Calu3 (cell line): ENCODE measurements at regions not wholly inside any gene's neighbourhood (a gene's known extent, or its start where the extent isn't known, plus 50 kb on each side); places are given as distances from the start of the nearest gene placed in this dataset.

Experiments used
- BruUV-seq: library from RNA; stranded (reverse); fragments of 400-500 nt; replicated peaks from 2 replicates; lab custom pipeline; 2021; lab: Mats Ljungman, UMichigan
- CTCF ChIA-PET: fragments of 300-600 bp; sonication (Branson Sonifier 250); formaldehyde crosslinking; loops from one replicate; lab custom pipeline; 2022; ENCODE audit warnings: antibody characterized with exemption; lab: Charles Lee
- DNase-seq: peaks from one replicate; pipeline ENCODE4 v3.0.0; 2022
- H3K27ac Mint-ChIP-seq: one replicate; pipeline ENCODE4 v1.8.0; 2022; ENCODE audit warnings: mixed read lengths; ENCODE audit not compliant: unreplicated experiment
- H3K27me3 Mint-ChIP-seq: one replicate; pipeline ENCODE4 v1.8.0; 2022; ENCODE audit warnings: mixed read lengths; ENCODE audit not compliant: unreplicated experiment
- H3K36me3 Mint-ChIP-seq: one replicate; pipeline ENCODE4 v1.8.0; 2022; ENCODE audit warnings: mild to moderate bottlenecking, moderate library complexity, mixed read lengths; ENCODE audit not compliant: insufficient read depth, unreplicated experiment
- H3K4me1 Mint-ChIP-seq: one replicate; pipeline ENCODE4 v1.8.0; 2022; ENCODE audit warnings: mild to moderate bottlenecking, low read depth, mixed read lengths; ENCODE audit not compliant: unreplicated experiment
- H3K4me3 Mint-ChIP-seq: one replicate; pipeline ENCODE4 v1.8.0; 2022; ENCODE audit warnings: mild to moderate bottlenecking, low read depth, moderate library complexity, mixed read lengths; ENCODE audit not compliant: unreplicated experiment
- H3K9me3 Mint-ChIP-seq: one replicate; pipeline ENCODE4 v1.8.0; 2022; ENCODE audit warnings: low read depth, mixed read lengths; ENCODE audit not compliant: unreplicated experiment
- CTCF ChIP-seq: fragments of 200-600 bp; IDR thresholded peaks from one replicate; pipeline ENCODE4 v1.8.0; 2022; ENCODE audit warnings: antibody characterized with exemption; ENCODE audit not compliant: unreplicated experiment
- intact Hi-C: fragments of 100-400 bp; cut with micrococcal nuclease; formaldehyde crosslinking; loops from one replicate; pipeline ENCODE4 v1.10.0; 2022; ENCODE audit not compliant: unreplicated experiment

- CTCF ChIA-PET = interaction anchor here (0.9 kb wide), 1 partner anchor 17 kb away, joined by 3 read pairs; no protein-coding TSS in a partner anchor
- no TSS peak for BruUV-seq
- peak overlapping the region; percentile 81 for H3K27ac Mint-ChIP-seq
- no peak for TF ChIP-seq CTCF
- no peaks in the 10 kb centered on the region for H3K4me1 Mint-ChIP-seq
- H3K9me3 Mint-ChIP-seq = no peaks in the 10 kb centered on the region
- no peak for DNase-seq
- intact Hi-C loops = loop anchor here (2.0 to 10.0 kb wide), 2 partner anchors 146 to 250 kb away; no protein-coding TSS in a partner anchor
- H3K27me3 Mint-ChIP-seq = no peaks in the 10 kb centered on the region
- H3K36me3 Mint-ChIP-seq = peaks cover 5% of the 10 kb centered on the region
- no peak overlapping the region for H3K4me3 Mint-ChIP-seq
These were observed 69.2 kb downstream of the PLEKHG1 start for GRCh38 chr6:150668900-150669302.

- no peaks in the 10 kb centered on the region for H3K4me1 Mint-ChIP-seq
- H3K9me3 Mint-ChIP-seq = no peaks in the 10 kb centered on the region
- no TSS peak for BruUV-seq
- CTCF ChIA-PET = no interaction called here
- peaks cover 5% of the 10 kb centered on the region for H3K36me3 Mint-ChIP-seq
- DNase-seq = no peak
- H3K4me3 Mint-ChIP-seq = no peak overlapping the region
- intact Hi-C loops = no loop called here
- no peak for TF ChIP-seq CTCF
- H3K27me3 Mint-ChIP-seq = no peaks in the 10 kb centered on the region
- no peak overlapping the region for H3K27ac Mint-ChIP-seq
These were observed 70.6 kb downstream of the PLEKHG1 start for GRCh38 chr6:150670311-150670710.

GRCh38 chr6:150672800-150673199 is 73.1 kb downstream of the PLEKHG1 start:
- no peaks in the 10 kb centered on the region for H3K27me3 Mint-ChIP-seq
- peaks cover 5% of the 10 kb centered on the region for H3K36me3 Mint-ChIP-seq
- no TSS peak for BruUV-seq
- TF ChIP-seq CTCF = no peak
- CTCF ChIA-PET = no interaction called here
- no peak overlapping the region for H3K27ac Mint-ChIP-seq
- H3K9me3 Mint-ChIP-seq = no peaks in the 10 kb centered on the region
- DNase-seq = no peak
- intact Hi-C loops = no loop called here
- H3K4me3 Mint-ChIP-seq = no peak overlapping the region
- H3K4me1 Mint-ChIP-seq = no peaks in the 10 kb centered on the region

- BruUV-seq = no TSS peak
- no peak for DNase-seq
- intact Hi-C loops = no loop called here
- CTCF ChIA-PET = no interaction called here
- no peaks in the 10 kb centered on the region for H3K27me3 Mint-ChIP-seq
- H3K27ac Mint-ChIP-seq = no peak overlapping the region
- H3K9me3 Mint-ChIP-seq = no peaks in the 10 kb centered on the region
- TF ChIP-seq CTCF = no peak
- no peaks in the 10 kb centered on the region for H3K4me1 Mint-ChIP-seq
- no peak overlapping the region for H3K4me3 Mint-ChIP-seq
- H3K36me3 Mint-ChIP-seq = no peaks in the 10 kb centered on the region
These were observed 74.1 kb downstream of the PLEKHG1 start for GRCh38 chr6:150673720-150674346.
